Keratinocyte (primary cell): ENCODE measurements at regions not wholly inside any gene's neighbourhood (a gene's known extent, or its start where the extent isn't known, plus 50 kb on each side); places are given as distances from the start of the nearest gene placed in this dataset.

Experiments used
- DNase-seq: peaks from one replicate; pipeline ENCODE4 v3.0.0-alpha.2; 2011; ENCODE audit warnings: low read depth, missing footprints, low spot score
- FAIRE-seq: peaks from 2 replicates; lab custom pipeline; 2011; peaks lifted over from hg19 to GRCh38; lab: Jason Lieb, UNC
- H2AFZ ChIP-seq: 2 replicates; pipeline ENCODE4 v1.6.0; 2012; ENCODE audit warnings: low read length, control low read depth, inconsistent platforms; ENCODE audit not compliant: control insufficient read depth
- H3K27ac ChIP-seq: 2 replicates; pipeline ENCODE4 v1.5.1; 2011; ENCODE audit warnings: low read length; ENCODE audit not compliant: control insufficient read depth, insufficient read depth
- H3K27me3 ChIP-seq: 3 replicates; pipeline ENCODE4 v1.6.0; 2011; ENCODE audit warnings: low read length; ENCODE audit not compliant: control insufficient read depth, insufficient read depth; ENCODE audit errors: extremely low read depth
- H3K36me3 ChIP-seq, 2 experiments: 2 replicates in 1 of 2; 3 replicates in 1 of 2; pipeline ENCODE4 v1.5.1; 2011; ENCODE audit warnings: low read length in 2 of 2, mild to moderate bottlenecking in 1 of 2; ENCODE audit not compliant: control insufficient read depth in 2 of 2, insufficient read depth in 2 of 2; ENCODE audit errors: extremely low read depth in 1 of 2
- H3K4me1 ChIP-seq: 3 replicates; pipeline ENCODE4 v1.5.1; 2011; ENCODE audit warnings: low read length; ENCODE audit not compliant: control insufficient read depth, insufficient read depth; ENCODE audit errors: extremely low read depth
- H3K4me2 ChIP-seq: 3 replicates; pipeline ENCODE4 v1.6.0; 2011; ENCODE audit warnings: low read depth, low read length; ENCODE audit not compliant: control insufficient read depth, insufficient read depth; ENCODE audit errors: extremely low read depth
- H3K4me3 ChIP-seq, 3 experiments: fragments of 200-600 bp in 1 of 3; sonication (generic) in 1 of 3; 2 replicates in 2 of 3; 3 replicates in 1 of 3; pipeline ENCODE4 v1.5.1; 2011 to 2016; ENCODE audit warnings: low read length in 3 of 3, mild to moderate bottlenecking in 3 of 3, control low read depth in 2 of 3, inconsistent platforms in 1 of 3, low read depth in 1 of 3, mixed read lengths in 1 of 3, mixed run types in 1 of 3, moderate library complexity in 1 of 3; ENCODE audit not compliant: control insufficient read depth in 2 of 3, insufficient read depth in 2 of 3; ENCODE audit errors: extremely low read depth in 1 of 3
- H3K79me2 ChIP-seq: 2 replicates; pipeline ENCODE4 v1.6.0; 2012; ENCODE audit warnings: low read length; ENCODE audit not compliant: control insufficient read depth, insufficient read depth
- H3K9ac ChIP-seq: 3 replicates; pipeline ENCODE4 v1.6.0; 2011; ENCODE audit warnings: low read length; ENCODE audit not compliant: control insufficient read depth, insufficient read depth; ENCODE audit errors: extremely low read depth
- H3K9me1 ChIP-seq: 3 replicates; pipeline ENCODE4 v1.6.0; 2011; ENCODE audit warnings: low read length; ENCODE audit not compliant: control insufficient read depth, insufficient read depth; ENCODE audit errors: extremely low read depth
- H3K9me3 ChIP-seq: 2 replicates; pipeline ENCODE4 v1.5.1; 2012; ENCODE audit warnings: low read depth, low read length; ENCODE audit not compliant: control insufficient read depth
- H4K20me1 ChIP-seq: 3 replicates; pipeline ENCODE4 v1.6.0; 2011; ENCODE audit warnings: low read length; ENCODE audit not compliant: control insufficient read depth, insufficient read depth; ENCODE audit errors: extremely low read depth
- EZH2 ChIP-seq: IDR thresholded peaks from one replicate; pipeline ENCODE4 v1.6.1; 2012; ENCODE audit warnings: inconsistent platforms, mild to moderate bottlenecking, low read length, moderate library complexity
- dilution Hi-C: fragments of 300-500 bp; cut with MboI; formaldehyde crosslinking; loops from one replicate; pipeline ENCODE4 v1.7.0; 2020; ENCODE audit warnings: low sequenced_read_pairs; ENCODE audit not compliant: extremely low pct_ligation_motif_present
- TF ChIP-seq, protein P1 (sequence below), 3 experiments: IDR thresholded peaks in 1 of 3; conservative IDR thresholded peaks in 1 of 3; optimal IDR thresholded peaks in 1 of 3; 2 replicates in 2 of 3; 3 replicates in 1 of 3; pipeline versions ENCODE3 to v1.5.1; 2011; ENCODE audit warnings: low read length in 3 of 3, mild to moderate bottlenecking in 3 of 3, moderate library complexity in 2 of 3, control low read depth in 1 of 3, inconsistent platforms in 1 of 3; ENCODE audit not compliant: insufficient read depth in 2 of 3; ENCODE audit errors: extremely low read depth in 1 of 3

DNA sequence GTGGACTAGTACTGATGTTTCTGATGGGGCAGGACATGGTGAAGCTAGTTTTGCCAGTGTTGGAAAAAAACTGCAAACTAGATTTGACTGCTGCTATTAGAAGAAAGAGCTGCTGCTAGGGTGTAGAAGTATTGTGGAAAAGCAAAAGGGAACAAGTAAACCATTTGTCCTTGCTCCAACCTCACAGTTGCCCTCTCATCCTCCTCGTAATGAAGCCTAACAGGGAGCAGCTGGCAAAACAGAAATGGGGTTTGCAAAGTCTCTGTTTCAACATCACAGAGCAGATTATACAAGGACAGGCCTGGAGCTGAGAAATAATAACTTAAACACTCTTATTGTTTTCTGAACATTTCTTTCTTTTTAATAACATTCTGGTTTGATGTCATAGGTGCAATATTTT, 346.2 kb downstream of the MAGEB5 start:
- Histone ChIP-seq H3K9ac (no peak overlapping the region), H3K36me3 (no peaks in the 10 kb centered on the region), H3K79me2 (no peaks in the 10 kb centered on the region), H4K20me1 (no peaks in the 10 kb centered on the region), H3K4me2 (no peak overlapping the region), H3K9me1 (no peaks in the 10 kb centered on the region), H3K4me1 (no peaks in the 10 kb centered on the region), H3K27ac (no peak overlapping the region), H3K9me3 (no peaks in the 10 kb centered on the region), H3K27me3 (no peaks in the 10 kb centered on the region), H2AFZ (no peak overlapping the region), H3K4me3 (no peak overlapping the region)
- dilution Hi-C loops = no loop called here
- no peak for DNase-seq
- TF ChIP-seq, protein P1, sequence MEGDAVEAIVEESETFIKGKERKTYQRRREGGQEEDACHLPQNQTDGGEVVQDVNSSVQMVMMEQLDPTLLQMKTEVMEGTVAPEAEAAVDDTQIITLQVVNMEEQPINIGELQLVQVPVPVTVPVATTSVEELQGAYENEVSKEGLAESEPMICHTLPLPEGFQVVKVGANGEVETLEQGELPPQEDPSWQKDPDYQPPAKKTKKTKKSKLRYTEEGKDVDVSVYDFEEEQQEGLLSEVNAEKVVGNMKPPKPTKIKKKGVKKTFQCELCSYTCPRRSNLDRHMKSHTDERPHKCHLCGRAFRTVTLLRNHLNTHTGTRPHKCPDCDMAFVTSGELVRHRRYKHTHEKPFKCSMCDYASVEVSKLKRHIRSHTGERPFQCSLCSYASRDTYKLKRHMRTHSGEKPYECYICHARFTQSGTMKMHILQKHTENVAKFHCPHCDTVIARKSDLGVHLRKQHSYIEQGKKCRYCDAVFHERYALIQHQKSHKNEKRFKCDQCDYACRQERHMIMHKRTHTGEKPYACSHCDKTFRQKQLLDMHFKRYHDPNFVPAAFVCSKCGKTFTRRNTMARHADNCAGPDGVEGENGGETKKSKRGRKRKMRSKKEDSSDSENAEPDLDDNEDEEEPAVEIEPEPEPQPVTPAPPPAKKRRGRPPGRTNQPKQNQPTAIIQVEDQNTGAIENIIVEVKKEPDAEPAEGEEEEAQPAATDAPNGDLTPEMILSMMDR (optimal IDR thresholded peaks at IDR 0.05 in 1 of 3, IDR thresholded peaks at IDR 0.05 in 1 of 3, conservative IDR thresholded peaks at IDR 0.05 in 1 of 3; ENCODE audit: extremely low read depth in 1 of 3, insufficient read depth in 2 of 3, low read length in 3 of 3) = no peak
- TF ChIP-seq EZH2 = no peak
- FAIRE-seq = no peak

DNA sequence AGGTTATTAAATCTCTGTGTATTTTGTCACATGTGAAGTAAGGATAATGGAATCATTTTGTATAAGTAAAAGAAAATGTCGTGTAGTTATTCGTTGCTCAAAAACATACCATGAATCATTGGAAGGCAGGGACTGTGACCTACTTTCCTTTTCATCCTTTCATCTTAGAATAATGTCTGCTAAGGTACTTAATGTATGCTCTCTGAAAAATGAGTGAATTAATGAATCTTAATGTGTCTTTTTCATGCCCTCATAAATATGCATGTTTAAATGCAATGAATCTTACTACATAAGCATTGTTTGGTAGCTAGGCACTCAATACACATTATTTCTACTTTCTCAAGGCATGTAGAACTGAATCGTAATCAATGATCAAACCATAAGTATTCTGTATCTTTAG, 343.9 kb downstream of the MAGEB5 start:
- no peaks in the 10 kb centered on the region for H3K36me3 ChIP-seq
- no peak overlapping the region for H3K4me2 ChIP-seq
- DNase-seq (no peak), FAIRE-seq (no peak)
- no peaks in the 10 kb centered on the region for H3K9me1 ChIP-seq
- no peaks in the 10 kb centered on the region for H4K20me1 ChIP-seq
- H3K79me2 ChIP-seq = no peaks in the 10 kb centered on the region
- no peak overlapping the region for H3K4me3 ChIP-seq
- no peak overlapping the region for H3K27ac ChIP-seq
- no peak overlapping the region for H3K9ac ChIP-seq
- H3K4me1 ChIP-seq = no peaks in the 10 kb centered on the region
- H3K27me3 ChIP-seq = no peaks in the 10 kb centered on the region
- dilution Hi-C loops = no loop called here
- no peak for TF ChIP-seq EZH2
- TF ChIP-seq, protein P1 (optimal IDR thresholded peaks at IDR 0.05 in 1 of 3, IDR thresholded peaks at IDR 0.05 in 1 of 3, conservative IDR thresholded peaks at IDR 0.05 in 1 of 3; ENCODE audit: extremely low read depth in 1 of 3, insufficient read depth in 2 of 3, low read length in 3 of 3) = no peak
- H2AFZ ChIP-seq = no peak overlapping the region
- no peaks in the 10 kb centered on the region for H3K9me3 ChIP-seq
